A673 (cell line): ENCODE measurements at regions not wholly inside any gene's neighbourhood (a gene's known extent, or its start where the extent isn't known, plus 50 kb on each side); places are given as distances from the start of the nearest gene placed in this dataset.

Experiments
- BruUV-seq: library from RNA; stranded (reverse); fragments of 400-500 nt; replicated peaks from 2 replicates; lab custom pipeline; 2021; lab: Mats Ljungman, UMichigan
- CTCF ChIA-PET: fragments of 300-600 bp; sonication (Branson Sonifier 250); formaldehyde crosslinking; loops from one replicate; lab custom pipeline; 2022; ENCODE audit warnings: antibody characterized with exemption; lab: Charles Lee
- POLR2A ChIA-PET: fragments of 300-600 bp; sonication (Branson Sonifier 250); formaldehyde crosslinking; loops from one replicate; lab custom pipeline; 2022; ENCODE audit warnings: antibody characterized with exemption; ENCODE audit not compliant: low non-redundant PET; lab: Charles Lee
- DNase-seq: peaks from one replicate; pipeline ENCODE4 v3.0.0-alpha.2; 2015; ENCODE audit warnings: low spot score
- H3K27ac ChIP-seq: fragments of 200-600 bp; sonication (generic); 2 replicates; pipeline ENCODE4 v1.5.1; 2016; ENCODE audit warnings: mixed run types, low read depth, mild to moderate bottlenecking, mixed read lengths, antibody characterized with exemption, low read length; ENCODE audit not compliant: poor library complexity, severe bottlenecking
- H3K27me3 ChIP-seq: fragments of 200-600 bp; sonication (generic); replicated peaks from 2 replicates; pipeline ENCODE4 v1.6.1; 2017; ENCODE audit warnings: mixed run types, low read depth, mild to moderate bottlenecking, mixed read lengths, antibody characterized with exemption, low read length; ENCODE audit not compliant: insufficient read depth, poor library complexity
- H3K36me3 ChIP-seq: fragments of 200-600 bp; sonication (generic); 2 replicates; pipeline ENCODE4 v1.6.1; 2016; ENCODE audit warnings: mixed run types, mild to moderate bottlenecking, mixed read lengths, antibody characterized with exemption, low read length; ENCODE audit not compliant: insufficient read depth, poor library complexity, severe bottlenecking
- H3K4me1 ChIP-seq: fragments of 200-600 bp; sonication (generic); 2 replicates; pipeline ENCODE4 v1.6.1; 2017; ENCODE audit warnings: mixed run types, mild to moderate bottlenecking, mixed read lengths, antibody characterized with exemption, low read length; ENCODE audit not compliant: insufficient read depth, poor library complexity, severe bottlenecking
- H3K4me3 ChIP-seq: fragments of 200-600 bp; sonication (generic); 2 replicates; pipeline ENCODE4 v1.5.1; 2016; ENCODE audit warnings: low read depth, mixed run types, mild to moderate bottlenecking, mixed read lengths, low read length; ENCODE audit not compliant: poor library complexity, severe bottlenecking
- H3K9me3 ChIP-seq: fragments of 200-600 bp; sonication (generic); 2 replicates; pipeline ENCODE4 v1.6.1; 2016; ENCODE audit warnings: mixed run types, low read depth, mild to moderate bottlenecking, mixed read lengths, antibody characterized with exemption, low read length; ENCODE audit not compliant: poor library complexity, severe bottlenecking
- EZH2 ChIP-seq: fragments of 200-600 bp; sonication (generic); IDR thresholded peaks from 2 replicates; pipeline ENCODE4 v1.6.1; 2017; ENCODE audit warnings: borderline replicate concordance, low read depth, mild to moderate bottlenecking, mixed read lengths, antibody characterized with exemption, low read length; ENCODE audit not compliant: poor library complexity, severe bottlenecking
- intact Hi-C: fragments of 100-400 bp; cut with micrococcal nuclease; formaldehyde crosslinking; loops from one replicate; pipeline ENCODE4 v1.10.0; 2022; ENCODE audit not compliant: unreplicated experiment
- TF ChIP-seq, protein P1 (sequence below): fragments of 300-800, 200-600 bp; sonication (generic); conservative IDR thresholded peaks from 2 replicates; pipeline ENCODE4 v1.5.1; 2017; ENCODE audit warnings: low read depth, mild to moderate bottlenecking, antibody characterized with exemption, low read length, moderate library complexity, mixed read lengths

DNA sequence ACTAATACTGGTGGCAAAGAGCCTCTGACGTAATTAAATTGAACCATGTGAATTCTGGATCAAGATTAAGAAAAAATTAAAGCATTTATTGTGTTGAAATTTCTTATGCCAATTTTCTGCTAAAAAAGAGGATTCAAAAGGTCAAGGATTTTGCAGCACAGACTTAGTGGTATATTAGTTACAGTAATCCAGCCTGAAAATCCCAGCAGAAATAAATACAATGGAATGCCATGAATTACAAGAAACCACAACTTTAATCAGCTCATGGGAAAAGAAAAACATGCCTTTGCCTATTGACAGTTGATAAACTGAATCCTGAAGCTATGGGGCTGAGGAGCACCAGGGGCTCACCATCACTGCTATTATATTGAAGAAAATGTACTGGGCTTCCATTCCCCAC lies 114.8 kb upstream of the SATB2 start:
- intact Hi-C loops: no loop called here

DNA sequence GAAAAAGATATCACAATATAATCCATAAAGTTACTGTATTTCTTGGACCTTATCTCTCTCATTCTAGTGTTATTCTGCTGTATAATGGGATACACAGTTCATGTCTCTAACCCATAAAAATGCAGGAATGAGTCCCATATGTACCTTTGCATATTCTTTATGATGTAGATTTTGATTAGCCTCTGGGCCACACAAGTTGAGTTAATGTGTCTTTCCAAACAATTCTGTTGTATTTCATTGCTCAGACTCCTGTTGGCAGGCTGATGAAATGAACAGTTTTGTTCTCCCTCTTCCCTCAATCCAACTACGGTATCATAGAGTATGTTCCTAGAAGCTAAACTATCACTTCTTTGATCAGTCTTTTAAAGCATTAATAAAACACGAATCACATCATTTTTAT lies 113.2 kb upstream of the SATB2 start:
- Histone ChIP-seq H3K9me3 (no peaks in the 10 kb centered on the region), H3K27me3 (no peaks in the 10 kb centered on the region), H3K4me3 (no peak overlapping the region), H3K27ac (no peak overlapping the region), H3K36me3 (no peaks in the 10 kb centered on the region), H3K4me1 (no peaks in the 10 kb centered on the region)
- BruUV-seq: no TSS peak
- TF ChIP-seq, protein P1, sequence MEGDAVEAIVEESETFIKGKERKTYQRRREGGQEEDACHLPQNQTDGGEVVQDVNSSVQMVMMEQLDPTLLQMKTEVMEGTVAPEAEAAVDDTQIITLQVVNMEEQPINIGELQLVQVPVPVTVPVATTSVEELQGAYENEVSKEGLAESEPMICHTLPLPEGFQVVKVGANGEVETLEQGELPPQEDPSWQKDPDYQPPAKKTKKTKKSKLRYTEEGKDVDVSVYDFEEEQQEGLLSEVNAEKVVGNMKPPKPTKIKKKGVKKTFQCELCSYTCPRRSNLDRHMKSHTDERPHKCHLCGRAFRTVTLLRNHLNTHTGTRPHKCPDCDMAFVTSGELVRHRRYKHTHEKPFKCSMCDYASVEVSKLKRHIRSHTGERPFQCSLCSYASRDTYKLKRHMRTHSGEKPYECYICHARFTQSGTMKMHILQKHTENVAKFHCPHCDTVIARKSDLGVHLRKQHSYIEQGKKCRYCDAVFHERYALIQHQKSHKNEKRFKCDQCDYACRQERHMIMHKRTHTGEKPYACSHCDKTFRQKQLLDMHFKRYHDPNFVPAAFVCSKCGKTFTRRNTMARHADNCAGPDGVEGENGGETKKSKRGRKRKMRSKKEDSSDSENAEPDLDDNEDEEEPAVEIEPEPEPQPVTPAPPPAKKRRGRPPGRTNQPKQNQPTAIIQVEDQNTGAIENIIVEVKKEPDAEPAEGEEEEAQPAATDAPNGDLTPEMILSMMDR: no peak
- TF ChIP-seq EZH2: no peak
- POLR2A ChIA-PET: no interaction called here
- intact Hi-C loops: no loop called here
- DNase-seq: no peak
- CTCF ChIA-PET: no interaction called here

More for the DNA sequence above, 114.8 kb upstream of the SATB2 start:
- TF ChIP-seq, protein P1: no peak
- TF ChIP-seq EZH2: no peak
- no peak overlapping the region for H3K27ac ChIP-seq
- H3K4me3 ChIP-seq: no peak overlapping the region
- no peaks in the 10 kb centered on the region for H3K9me3 ChIP-seq
- no peaks in the 10 kb centered on the region for H3K4me1 ChIP-seq
- no peaks in the 10 kb centered on the region for H3K36me3 ChIP-seq
- H3K27me3 ChIP-seq: no peaks in the 10 kb centered on the region
- DNase-seq: no peak
- no TSS peak for BruUV-seq
- POLR2A ChIA-PET: no interaction called here
- CTCF ChIA-PET: no interaction called here

DNA sequence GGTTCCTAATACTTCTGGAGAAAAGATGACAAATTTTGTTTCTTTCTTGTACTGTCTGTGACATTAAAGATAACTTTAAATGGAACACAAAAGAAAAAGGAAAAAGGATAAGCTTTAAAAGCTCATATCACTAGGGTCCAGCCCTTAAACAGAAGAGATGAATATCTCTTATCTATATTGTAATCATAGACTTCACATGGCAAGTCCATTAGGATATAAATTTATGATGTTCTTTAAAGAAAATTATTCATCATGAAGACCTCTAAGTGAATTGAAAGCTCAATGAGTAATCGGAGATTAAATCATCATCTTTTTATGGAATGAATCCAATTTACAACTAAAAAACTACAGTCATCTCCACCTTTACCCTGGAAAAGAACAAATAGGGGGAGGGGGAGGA lies 111.6 kb upstream of the SATB2 start:
- intact Hi-C loops: no loop called here
- TF ChIP-seq EZH2: no peak
- TF ChIP-seq, protein P1: no peak
- no peak for DNase-seq
- H3K9me3 ChIP-seq: no peaks in the 10 kb centered on the region
- no TSS peak for BruUV-seq
- ChIA-PET POLR2A (no interaction called here), CTCF (no interaction called here)
- H3K27ac ChIP-seq: no peak overlapping the region
- no peaks in the 10 kb centered on the region for H3K4me1 ChIP-seq
- no peak overlapping the region for H3K4me3 ChIP-seq
- no peaks in the 10 kb centered on the region for H3K36me3 ChIP-seq
- H3K27me3 ChIP-seq: no peaks in the 10 kb centered on the region
